H9 (cell line): ENCODE measurements at regions not wholly inside any gene's neighbourhood (a gene's known extent, or its start where the extent isn't known, plus 50 kb on each side); places are given as distances from the start of the nearest gene placed in this dataset.

Experiments used
- DNase-seq: peaks from one replicate; pipeline ENCODE4 v3.0.0-alpha.2; 2017
- H2AFZ ChIP-seq: one replicate; pipeline ENCODE4 v1.6.1; 2013; ENCODE audit warnings: mild to moderate bottlenecking, low read length, control low read depth, moderate library complexity
- H2AK5ac ChIP-seq: 2 replicates; pipeline ENCODE4 v1.6.1; 2013; ENCODE audit warnings: low read length, control low read depth, mixed read lengths; ENCODE audit not compliant: insufficient read length
- H2BK120ac ChIP-seq: one replicate; pipeline ENCODE4 v1.6.1; 2013; ENCODE audit warnings: low read depth, mild to moderate bottlenecking, low read length, control low read depth, inconsistent platforms; ENCODE audit not compliant: poor library complexity, severe bottlenecking
- H2BK12ac ChIP-seq: 2 replicates; pipeline ENCODE4 v1.6.1; 2013; ENCODE audit warnings: low read length, control low read depth, mixed read lengths, low read depth; ENCODE audit not compliant: insufficient read length
- H2BK15ac ChIP-seq: 2 replicates; pipeline ENCODE4 v1.6.1; 2013; ENCODE audit warnings: low read depth, low read length, control low read depth
- H2BK20ac ChIP-seq: one replicate; pipeline ENCODE4 v1.6.1; 2013; ENCODE audit warnings: low read depth, mild to moderate bottlenecking, low read length, control low read depth, inconsistent platforms; ENCODE audit not compliant: poor library complexity, severe bottlenecking
- H2BK5ac ChIP-seq: 2 replicates; pipeline ENCODE4 v1.6.1; 2013; ENCODE audit warnings: low read length, control low read depth, mixed read lengths; ENCODE audit not compliant: insufficient read length
- H3K14ac ChIP-seq: 2 replicates; pipeline ENCODE4 v1.6.1; 2013; ENCODE audit warnings: low read length, control low read depth; ENCODE audit not compliant: insufficient read depth
- H3K18ac ChIP-seq: 2 replicates; pipeline ENCODE4 v1.6.1; 2013; ENCODE audit warnings: low read depth, mild to moderate bottlenecking, mixed read lengths, low read length, control low read depth; ENCODE audit not compliant: insufficient read length
- H3K23ac ChIP-seq: 2 replicates; pipeline ENCODE4 v1.6.1; 2013; ENCODE audit warnings: low read length, control low read depth, mixed read lengths, low read depth; ENCODE audit not compliant: insufficient read length
- H3K23me2 ChIP-seq: 2 replicates; pipeline ENCODE4 v1.6.1; 2013; ENCODE audit warnings: low read depth, mild to moderate bottlenecking, mixed read lengths, low read length, control low read depth; ENCODE audit not compliant: insufficient read length, poor library complexity, severe bottlenecking
- H3K27ac ChIP-seq: 2 replicates; pipeline ENCODE4 v1.5.1; 2013; ENCODE audit warnings: low read length, control low read depth, mixed read lengths, low read depth; ENCODE audit not compliant: insufficient read length
- H3K27me3 ChIP-seq: 2 replicates; pipeline ENCODE4 v1.6.1; 2013; ENCODE audit warnings: low read length, control low read depth, inconsistent platforms; ENCODE audit not compliant: insufficient read depth
- H3K4ac ChIP-seq: 2 replicates; pipeline ENCODE4 v1.6.1; 2013; ENCODE audit warnings: low read depth, mild to moderate bottlenecking, control low read depth, inconsistent platforms, low read length, moderate library complexity
- H3K4me1 ChIP-seq: 2 replicates; pipeline ENCODE4 v1.6.1; 2013; ENCODE audit warnings: low read length, control low read depth, inconsistent platforms; ENCODE audit not compliant: insufficient read depth
- H3K4me2 ChIP-seq: 2 replicates; pipeline ENCODE4 v1.6.1; 2013; ENCODE audit warnings: low read length, control low read depth, mixed read lengths; ENCODE audit not compliant: insufficient read length, insufficient read depth
- H3K56ac ChIP-seq: 2 replicates; pipeline ENCODE4 v1.6.1; 2013; ENCODE audit warnings: low read depth, mild to moderate bottlenecking, mixed read lengths, low read length, control low read depth; ENCODE audit not compliant: insufficient read length
- H3K79me1 ChIP-seq: 2 replicates; pipeline ENCODE4 v1.6.1; 2013; ENCODE audit warnings: low read depth, mild to moderate bottlenecking, moderate library complexity, low read length, control low read depth, inconsistent platforms; ENCODE audit not compliant: insufficient read depth, poor library complexity, severe bottlenecking
- H3K79me2 ChIP-seq: 2 replicates; pipeline ENCODE4 v1.6.1; 2013; ENCODE audit warnings: low read length, control low read depth, inconsistent platforms; ENCODE audit not compliant: insufficient read depth
- H3K9ac ChIP-seq: 2 replicates; pipeline ENCODE4 v1.6.1; 2013; ENCODE audit warnings: low read length, control low read depth, mixed read lengths; ENCODE audit not compliant: insufficient read length; ENCODE audit errors: extremely low read depth
- H3K9me3 ChIP-seq: one replicate; pipeline ENCODE4 v1.6.1; 2013; ENCODE audit warnings: low read depth, low read length, inconsistent platforms; ENCODE audit not compliant: control insufficient read depth
- H3T11ph ChIP-seq: one replicate; pipeline ENCODE4 v1.6.1; 2013; ENCODE audit warnings: mild to moderate bottlenecking, low read length, control low read depth, inconsistent platforms
- H4K20me1 ChIP-seq: one replicate; pipeline ENCODE4 v1.6.1; 2013; ENCODE audit not compliant: control insufficient read depth, insufficient read length, insufficient read depth
- H4K5ac ChIP-seq: 2 replicates; pipeline ENCODE4 v1.6.1; 2013; ENCODE audit warnings: low read depth, mild to moderate bottlenecking, mixed read lengths, low read length, control low read depth; ENCODE audit not compliant: insufficient read length
- H4K8ac ChIP-seq: replicated peaks from 2 replicates; pipeline ENCODE4 v1.6.1; 2013; ENCODE audit warnings: low read length, control low read depth, mixed read lengths, low read depth; ENCODE audit not compliant: insufficient read length
- H4K91ac ChIP-seq: 2 replicates; pipeline ENCODE4 v1.6.1; 2013; ENCODE audit warnings: low read depth, mild to moderate bottlenecking, moderate library complexity, mixed read lengths, low read length, control low read depth; ENCODE audit not compliant: insufficient read length
- H3K27ac Mint-ChIP-seq, 3 experiments: 2 replicates in 2 of 3; 3 replicates in 1 of 3; pipeline ENCODE4 v1.8.0; 2020 to 2021; ENCODE audit warnings: mixed read lengths in 3 of 3, mild to moderate bottlenecking in 1 of 3, moderate library complexity in 1 of 3
- H3K27me3 Mint-ChIP-seq: 2 replicates; pipeline ENCODE4 v1.8.0; 2021; ENCODE audit warnings: low read depth, mild to moderate bottlenecking, moderate library complexity, mixed read lengths
- H3K36me3 Mint-ChIP-seq, 3 experiments: 2 replicates in 2 of 3; 3 replicates in 1 of 3; pipeline ENCODE4 v1.8.0; 2020 to 2021; ENCODE audit warnings: low read depth in 3 of 3, mixed read lengths in 3 of 3; ENCODE audit not compliant: insufficient read depth in 1 of 3
- H3K4me1 Mint-ChIP-seq, 2 experiments: 2 replicates each; pipeline ENCODE4 v1.8.0; 2020; ENCODE audit warnings: mixed read lengths in 2 of 2
- H3K4me3 Mint-ChIP-seq, 2 experiments: 2 replicates in 1 of 2; 3 replicates in 1 of 2; pipeline ENCODE4 v1.8.0; 2020 to 2021; ENCODE audit warnings: mild to moderate bottlenecking in 2 of 2, mixed read lengths in 2 of 2, moderate library complexity in 1 of 2
- H3K9me3 Mint-ChIP-seq, 2 experiments: 2 replicates in 1 of 2; 3 replicates in 1 of 2; pipeline ENCODE4 v1.8.0; 2020; ENCODE audit warnings: mild to moderate bottlenecking in 2 of 2, mixed read lengths in 2 of 2, moderate library complexity in 1 of 2
- CTCF ChIP-seq: fragments of 200-600 bp; sonication (generic); conservative IDR thresholded peaks from 3 replicates; pipeline ENCODE4 v1.8.0; 2021; ENCODE audit warnings: antibody characterized with exemption, mild to moderate bottlenecking
- WGBS: extraction: QIAGEN DNeasy Blood & Tissue Kit; methylation state at CpG from one replicate; pipeline ENCODE4 v1.1.7; 2013; ENCODE audit warnings: missing lambda C conversion rate, low lambda C conversion rate, mixed read lengths; ENCODE audit not compliant: insufficient read length; ENCODE audit errors: extremely low coverage; 5-methylcytosine and 5-hydroxymethylcytosine counted together

- Histone ChIP-seq H3K14ac (no peak overlapping the region), H3K4ac (no peak overlapping the region), H3K9me3 (no peaks in the 10 kb centered on the region), H3K56ac (no peak overlapping the region), H2BK20ac (no peak overlapping the region), H2AFZ (no peak overlapping the region), H4K20me1 (no peaks in the 10 kb centered on the region), H3K79me1 (no peaks in the 10 kb centered on the region), H3K4me1 (no peaks in the 10 kb centered on the region), H3K27ac (no peak overlapping the region), H4K91ac (no peak overlapping the region), H2BK12ac (no peak overlapping the region), H4K8ac (no peak overlapping the region), H2AK5ac (no peak overlapping the region), H2BK5ac (no peak overlapping the region), H3K27me3 (no peaks in the 10 kb centered on the region), H3K18ac (no peak overlapping the region), H3T11ph (no peak overlapping the region), H3K4me2 (no peak overlapping the region), H3K23ac (no peak overlapping the region), H4K5ac (no peak overlapping the region), H2BK120ac (no peak overlapping the region), H2BK15ac (no peak overlapping the region), H3K9ac (no peak overlapping the region), H3K79me2 (no peaks in the 10 kb centered on the region), H3K23me2 (no peaks in the 10 kb centered on the region)
- Mint-ChIP-seq H3K27ac (no peak overlapping the region), H3K4me1 (no peaks in the 10 kb centered on the region), H3K27me3 (no peaks in the 10 kb centered on the region), H3K9me3 (peaks cover 8 to 9% of the 10 kb centered on the region in 2 experiments; a peak in 4 of 5 replicates), H3K36me3 (peaks cover 0 to 11% (median 7%) of the 10 kb centered on the region in 3 experiments; a peak in 3 of 7 replicates), H3K4me3 (no peak overlapping the region)
- no peak for TF ChIP-seq CTCF
- DNase-seq = no peak
- WGBS = no CpG with 5 or more reads among the region's 2 CpGs
These were observed 1135.1 kb upstream of the CRIM1 start for GRCh38 chr2:35220461-35220860.
